ENCODE measurements at regions not wholly inside any gene's neighbourhood (a gene's known extent, or its start where the extent isn't known, plus 50 kb on each side); places are given as distances from the start of the nearest gene placed in this dataset.
"Not testable (repeated sequence)": the region's sequence is repeated elsewhere in the genome, so short reads cannot be mapped to it uniquely, and the experiment has no call there.

GRCh38 chr2:11075221-11075620, 80.0 kb upstream of the SLC66A3 start:
- no peak for DNase-seq

- no peak for DNase-seq
These were observed 77.9 kb upstream of the SLC66A3 start for GRCh38 chr2:11077411-11077810.

GRCh38 chr2:11079136-11079824, 76.0 kb upstream of the SLC66A3 start:
- DNase-seq, result no peak

- no peak for DNase-seq
These were observed 74.8 kb upstream of the SLC66A3 start for GRCh38 chr2:11080253-11081115.

- DNase-seq, result no peak
These were observed 72.4 kb upstream of the SLC66A3 start for GRCh38 chr2:11082880-11083279.

GRCh38 chr2:11088821-11089220, 66.4 kb upstream of the SLC66A3 start:
- not testable (repeated sequence) for DNase-seq

- no peak for DNase-seq
These were observed 65.1 kb upstream of the SLC66A3 start for GRCh38 chr2:11090187-11090586.

- DNase-seq, result no peak
These were observed 62.4 kb upstream of the SLC66A3 start for GRCh38 chr2:11092701-11093335.

GRCh38 chr2:11093467-11093866, 61.8 kb upstream of the SLC66A3 start:
- no peak for DNase-seq

- DNase-seq, result no peak
These were observed 61.1 kb upstream of the SLC66A3 start for GRCh38 chr2:11094021-11094810.

- no peak for DNase-seq
These were observed 58.7 kb upstream of the SLC66A3 start for GRCh38 chr2:11096591-11096990.

- no peak for DNase-seq
These were observed 58.1 kb upstream of the SLC66A3 start for GRCh38 chr2:11097038-11097720.

- no peak for DNase-seq
These were observed 57.3 kb upstream of the SLC66A3 start for GRCh38 chr2:11097854-11098387.

GRCh38 chr2:11099122-11100065, 55.9 kb upstream of the SLC66A3 start:
- DNase-seq, result no peak

GRCh38 chr2:11100130-11100529, 55.1 kb upstream of the SLC66A3 start:
- DNase-seq, result no peak

GRCh38 chr2:11100976-11101375, 54.3 kb upstream of the SLC66A3 start:
- no peak for DNase-seq

GRCh38 chr2:11101430-11101829, 53.8 kb upstream of the SLC66A3 start:
- DNase-seq, result no peak

GRCh38 chr2:11102466-11102865, 52.8 kb upstream of the SLC66A3 start:
- DNase-seq, result no peak

GRCh38 chr2:11102956-11103860, 52.1 kb upstream of the SLC66A3 start:
- DNase-seq, result no peak

Data from midbrain (tissue), 1 donor.